ENCODE measurements at regions not wholly inside any gene's neighbourhood (a gene's known extent, or its start where the extent isn't known, plus 50 kb on each side); places are given as distances from the start of the nearest gene placed in this dataset.

DNA sequence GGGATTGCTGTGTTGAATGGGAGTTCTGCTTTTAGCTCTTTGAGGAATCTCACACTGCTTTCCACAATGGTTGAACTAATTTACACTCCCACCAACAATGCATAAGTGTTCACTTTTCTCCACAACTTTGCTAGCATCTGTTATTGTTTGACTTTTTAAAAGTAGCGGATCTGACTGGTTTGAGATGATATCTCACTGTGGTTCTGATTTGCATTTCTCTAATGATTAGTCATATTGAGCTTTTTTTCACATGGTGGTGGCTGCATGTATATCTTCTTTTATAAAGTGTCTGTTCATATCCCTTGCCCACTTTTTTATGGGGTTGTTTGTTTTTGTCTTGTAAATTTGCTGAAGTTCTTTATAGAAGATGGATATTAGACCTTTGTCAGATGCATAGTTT, 588.3 kb upstream of the ADGRB3 start:
- no peak for DNase-seq
- Mint-ChIP-seq H3K4me3 (no peak overlapping the region), H3K27me3 (ENCODE audit: low read depth in 3 of 3) (no peaks in the 10 kb centered on the region), H3K9me3 (peaks cover 2 to 50% (median 25%) of the 10 kb centered on the region in 6 donors), H3K27ac (no peak overlapping the region), H3K4me1 (no peaks in the 10 kb centered on the region), H3K36me3 (no peaks in the 10 kb centered on the region)

DNA sequence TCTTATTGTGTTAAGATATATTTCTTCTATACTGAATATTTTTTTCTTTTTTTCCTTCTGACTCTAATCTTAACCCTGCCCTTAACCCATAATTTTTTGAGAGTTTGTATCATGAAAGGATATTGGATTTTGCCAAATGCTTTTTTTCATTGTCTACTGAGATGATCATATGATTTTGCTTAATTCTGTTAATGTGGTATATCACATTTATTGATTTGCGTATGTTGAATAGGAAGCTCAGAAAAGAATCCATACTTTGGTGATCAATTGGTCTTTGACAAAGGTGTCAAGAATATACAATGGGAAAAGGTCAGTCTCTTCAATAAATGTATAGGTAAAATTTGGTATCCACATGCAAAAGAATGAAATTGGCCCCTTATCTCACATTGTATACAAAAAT, 588.8 kb upstream of the ADGRB3 start:
- DNase-seq = no peak
- H3K9me3 Mint-ChIP-seq = peaks cover 2 to 48% (median 25%) of the 10 kb centered on the region in 6 donors
- no peak overlapping the region for H3K27ac Mint-ChIP-seq
- no peaks in the 10 kb centered on the region for H3K36me3 Mint-ChIP-seq
- no peak overlapping the region for H3K4me3 Mint-ChIP-seq
- no peaks in the 10 kb centered on the region for H3K27me3 Mint-ChIP-seq (ENCODE audit: low read depth in 3 of 3)
- no peaks in the 10 kb centered on the region for H3K4me1 Mint-ChIP-seq

DNA sequence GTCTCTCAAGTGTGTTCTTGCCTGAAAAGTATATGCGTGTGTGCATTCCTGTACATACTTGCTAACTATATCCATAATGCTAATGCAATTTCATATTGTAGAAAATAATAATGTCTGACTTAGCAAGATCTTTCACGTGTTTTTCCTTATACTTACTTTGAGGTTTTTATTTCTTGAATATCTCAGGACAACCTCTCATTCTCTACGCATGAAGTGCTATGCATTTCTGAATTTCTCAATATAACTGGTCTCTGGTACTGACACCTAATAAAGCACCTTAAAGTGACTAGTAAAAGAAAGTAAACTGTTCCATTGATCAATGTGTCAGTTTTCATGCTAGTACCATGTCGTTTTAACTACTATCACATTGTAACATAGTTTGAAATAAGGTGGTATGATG, 589.9 kb upstream of the ADGRB3 start:
- Mint-ChIP-seq H3K4me3 (no peak overlapping the region), H3K27ac (no peak overlapping the region), H3K9me3 (peaks cover 5 to 53% (median 27%) of the 10 kb centered on the region in 6 donors), H3K27me3 (ENCODE audit: low read depth in 3 of 3) (no peaks in the 10 kb centered on the region), H3K36me3 (peaks cover 0 to 3% (median 0%) of the 10 kb centered on the region in 3 donors), H3K4me1 (peaks cover 0 to 3% of the 10 kb centered on the region in 2 donors)
- no peak for DNase-seq

DNA sequence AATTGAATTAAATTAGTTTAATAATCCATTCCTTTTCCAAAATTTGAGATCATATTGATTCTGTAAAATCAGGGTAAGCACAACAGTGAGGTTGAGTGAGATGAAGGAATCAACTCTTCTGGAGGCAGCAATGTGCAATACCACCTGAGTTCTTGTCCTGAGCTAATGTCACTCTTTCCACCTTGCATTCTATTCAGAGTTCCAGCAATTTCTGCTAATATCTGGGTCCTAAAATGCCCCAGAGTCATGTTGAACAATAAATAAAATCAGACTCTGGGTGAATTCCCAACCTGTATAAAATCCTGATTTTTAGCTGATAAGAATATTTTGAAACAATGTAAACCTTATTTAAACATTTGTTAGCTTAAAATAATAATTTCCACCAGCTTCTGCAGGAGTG, 590.8 kb upstream of the ADGRB3 start:
- Mint-ChIP-seq H3K4me1 (peaks cover 0 to 4% of the 10 kb centered on the region in 2 donors), H3K27me3 (ENCODE audit: low read depth in 3 of 3) (no peaks in the 10 kb centered on the region), H3K36me3 (peaks cover 0 to 5% (median 0%) of the 10 kb centered on the region in 3 donors), H3K27ac (no peak overlapping the region), H3K9me3 (peaks cover 10 to 52% (median 33%) of the 10 kb centered on the region in 6 donors), H3K4me3 (no peak overlapping the region)
- no peak for DNase-seq

DNA sequence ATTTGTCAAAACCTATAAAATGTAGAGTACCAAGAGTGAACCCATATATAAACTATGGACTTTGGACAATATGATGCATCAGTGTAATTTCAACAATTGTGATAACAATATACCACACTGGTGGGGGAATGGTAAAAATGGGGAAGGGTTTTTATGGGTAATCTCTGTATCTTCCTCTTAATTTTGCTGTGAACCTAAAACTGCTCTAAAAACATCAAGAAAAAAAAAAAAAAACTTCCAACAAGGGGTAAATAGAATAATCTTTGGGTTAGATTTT, 592.0 kb upstream of the ADGRB3 start:
- Mint-ChIP-seq H3K36me3 (peaks cover 0 to 5% (median 0%) of the 10 kb centered on the region in 3 donors), H3K27me3 (ENCODE audit: low read depth in 3 of 3) (no peaks in the 10 kb centered on the region), H3K27ac (no peak overlapping the region), H3K9me3 (peaks cover 10 to 51% (median 32%) of the 10 kb centered on the region in 6 donors), H3K4me3 (no peak overlapping the region), H3K4me1 (peaks cover 0 to 4% of the 10 kb centered on the region in 2 donors)
- no peak for DNase-seq

DNA sequence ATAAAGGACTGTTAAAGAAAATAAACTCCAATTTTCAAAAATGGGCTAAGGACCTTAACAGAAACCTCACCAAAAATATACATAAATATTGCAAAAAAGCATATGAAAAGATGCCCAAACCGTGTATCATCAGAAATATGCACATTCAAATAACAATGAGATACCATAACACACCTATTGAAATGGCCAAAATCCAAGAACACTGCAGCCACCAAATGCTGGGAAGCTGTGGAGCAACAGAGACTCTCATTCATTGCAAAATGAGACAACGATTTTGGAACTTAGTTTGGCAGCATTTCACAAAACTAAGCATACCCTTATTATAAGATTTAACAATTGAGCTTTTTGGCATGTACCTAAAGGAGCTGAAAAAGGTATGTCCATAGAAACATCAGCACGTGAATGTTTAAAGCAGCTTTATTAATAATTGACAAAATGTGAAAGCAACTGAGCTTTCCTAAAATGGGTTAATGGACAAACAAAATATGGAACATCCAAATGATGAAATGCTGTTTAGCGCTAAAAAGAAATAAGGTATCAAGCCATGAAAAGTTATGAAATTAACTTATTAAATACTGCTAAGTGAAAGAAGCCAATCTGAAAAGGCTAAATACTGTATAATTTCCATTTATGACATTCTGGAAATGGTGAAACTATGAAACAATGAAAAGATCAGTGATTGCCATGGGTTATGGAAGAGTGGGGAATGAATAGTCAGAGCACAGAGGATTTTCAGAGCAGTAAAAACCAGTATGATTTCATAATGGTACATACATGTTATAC, 592.6 kb upstream of the ADGRB3 start:
- peaks cover 0 to 4% of the 10 kb centered on the region in 2 donors for H3K4me1 Mint-ChIP-seq
- no peak overlapping the region for H3K27ac Mint-ChIP-seq
- no peaks in the 10 kb centered on the region for H3K27me3 Mint-ChIP-seq (ENCODE audit: low read depth in 3 of 3)
- no peak for DNase-seq
- H3K36me3 Mint-ChIP-seq = peaks cover 0 to 5% (median 0%) of the 10 kb centered on the region in 3 donors
- peaks cover 12 to 51% (median 30%) of the 10 kb centered on the region in 6 donors for H3K9me3 Mint-ChIP-seq
- no peak overlapping the region for H3K4me3 Mint-ChIP-seq

DNA sequence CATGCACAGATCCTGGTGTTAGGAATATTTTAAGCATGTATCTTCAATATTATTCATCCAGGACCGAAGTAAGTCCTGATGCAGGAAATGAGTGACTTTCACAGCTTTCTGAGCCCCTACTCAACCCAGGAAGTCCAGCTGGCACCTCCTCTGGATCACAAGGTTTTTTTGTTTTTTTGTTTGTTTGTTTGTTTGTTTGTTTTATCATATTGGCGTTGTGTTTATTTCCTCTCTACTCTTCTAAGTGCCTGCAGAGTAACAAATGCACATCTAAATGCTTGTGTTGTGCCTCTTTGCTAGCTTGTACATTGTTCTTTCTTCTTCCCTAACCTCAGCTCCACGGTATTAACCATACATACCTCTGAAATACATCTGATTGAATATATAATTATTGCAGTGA, 594.3 kb upstream of the ADGRB3 start:
- Mint-ChIP-seq H3K36me3 (peaks cover 0 to 5% (median 0%) of the 10 kb centered on the region in 3 donors), H3K9me3 (peaks cover 5 to 35% (median 24%) of the 10 kb centered on the region in 6 donors), H3K27ac (no peak overlapping the region), H3K4me3 (peak overlapping the region in 1 of 5 donors; percentile 27), H3K4me1 (peaks cover 0 to 4% of the 10 kb centered on the region in 2 donors), H3K27me3 (ENCODE audit: low read depth in 3 of 3) (no peaks in the 10 kb centered on the region)
- no peak for DNase-seq

DNA sequence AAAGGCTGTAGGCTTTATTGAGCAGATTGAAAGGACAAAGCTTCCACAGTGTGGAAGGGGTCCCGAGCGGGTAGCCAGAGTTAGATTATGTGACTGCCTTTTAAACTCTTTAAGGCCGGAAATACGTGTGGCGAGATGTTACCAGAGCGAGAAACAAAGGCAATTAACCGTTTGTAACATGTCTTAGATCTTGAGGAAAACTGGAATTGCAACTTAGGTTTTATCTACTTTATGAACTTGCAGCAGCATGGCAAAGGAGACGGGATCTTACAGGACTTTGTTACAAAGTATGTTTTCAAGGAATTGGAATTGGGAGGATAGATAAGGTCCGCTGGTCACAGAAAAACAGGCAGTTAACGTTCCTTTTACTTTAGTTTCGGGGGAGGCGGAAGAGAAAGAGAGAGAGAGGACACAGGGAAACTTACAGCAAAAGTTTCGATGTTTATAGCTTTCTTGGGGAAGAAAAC, 594.7 kb upstream of the ADGRB3 start:
- Mint-ChIP-seq H3K4me3 (peak overlapping the region in 1 of 5 donors; percentile 27), H3K4me1 (peaks cover 0 to 4% of the 10 kb centered on the region in 2 donors), H3K27me3 (ENCODE audit: low read depth in 3 of 3) (no peaks in the 10 kb centered on the region), H3K9me3 (peaks cover 5 to 33% (median 25%) of the 10 kb centered on the region in 6 donors), H3K36me3 (peaks cover 0 to 5% (median 0%) of the 10 kb centered on the region in 3 donors), H3K27ac (no peak overlapping the region)
- no peak for DNase-seq

DNA sequence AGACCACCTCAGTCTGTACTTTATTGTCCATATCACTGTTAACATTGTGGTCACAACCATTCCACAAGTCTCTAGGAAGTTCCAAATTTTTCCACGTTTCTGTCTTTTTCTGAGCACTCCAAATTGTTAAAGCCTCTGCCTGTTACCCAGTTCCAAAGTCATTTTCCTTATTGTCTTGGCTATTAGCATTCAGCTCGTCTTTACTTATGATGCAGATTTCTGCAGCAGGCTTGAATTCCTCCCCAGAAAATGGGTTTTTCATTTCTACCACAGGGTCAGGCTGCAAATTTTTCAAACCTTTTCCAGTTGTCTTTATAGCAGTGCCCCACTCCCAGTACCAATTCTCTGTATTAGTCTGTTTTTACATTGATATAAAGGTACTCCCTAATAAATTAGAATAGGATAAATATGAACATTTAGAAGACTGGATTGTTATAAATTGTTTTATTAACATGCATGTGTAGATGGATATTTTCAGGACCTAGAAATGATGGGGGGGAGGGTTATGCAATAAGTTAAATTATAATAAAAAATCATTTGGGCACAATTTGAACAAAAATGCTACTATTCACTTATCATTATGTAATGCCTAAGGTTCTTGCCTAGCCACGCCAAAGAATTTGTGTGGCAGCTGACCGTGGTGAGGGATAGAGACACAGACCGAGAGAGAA, 595.3 kb upstream of the ADGRB3 start:
- no peak overlapping the region for H3K27ac Mint-ChIP-seq
- no peaks in the 10 kb centered on the region for H3K27me3 Mint-ChIP-seq (ENCODE audit: low read depth in 3 of 3)
- H3K9me3 Mint-ChIP-seq = peaks cover 5 to 30% (median 26%) of the 10 kb centered on the region in 6 donors
- H3K4me3 Mint-ChIP-seq = no peak overlapping the region
- no peak for DNase-seq
- peaks cover 0 to 5% (median 0%) of the 10 kb centered on the region in 3 donors for H3K36me3 Mint-ChIP-seq
- peaks cover 0 to 4% of the 10 kb centered on the region in 2 donors for H3K4me1 Mint-ChIP-seq

DNA sequence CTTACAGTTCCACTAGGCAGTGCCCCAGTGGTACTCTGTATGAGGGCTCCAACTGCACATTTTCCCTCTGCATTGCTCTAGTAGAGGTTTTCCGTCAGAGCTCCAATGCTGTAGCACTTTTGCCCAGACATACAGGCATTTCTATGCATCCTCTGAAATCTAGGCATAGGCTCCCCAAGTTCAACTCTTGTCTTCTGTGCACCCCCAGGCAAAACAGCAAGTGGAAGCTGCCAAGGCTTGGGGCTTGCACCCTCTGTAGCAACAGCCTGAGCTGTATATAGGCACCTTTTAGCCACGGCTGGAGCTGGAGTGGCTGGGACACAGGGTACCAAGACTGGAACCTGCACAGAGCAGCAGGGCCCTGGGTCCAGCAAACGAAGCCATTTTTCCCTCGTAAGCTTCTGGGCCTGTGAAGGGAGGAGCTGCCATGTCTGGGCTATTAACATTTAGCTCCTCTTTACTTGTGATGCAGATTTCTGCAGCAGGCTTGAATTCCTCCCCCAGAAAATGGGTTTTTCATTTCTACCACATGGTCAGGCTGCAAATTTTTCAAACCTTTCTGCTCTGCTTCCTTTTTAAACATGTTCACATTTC, 596.2 kb upstream of the ADGRB3 start:
- DNase-seq = no peak
- Mint-ChIP-seq H3K4me3 (no peak overlapping the region), H3K27me3 (ENCODE audit: low read depth in 3 of 3) (no peaks in the 10 kb centered on the region), H3K9me3 (peaks cover 5 to 30% (median 27%) of the 10 kb centered on the region in 6 donors), H3K4me1 (peaks cover 0 to 4% of the 10 kb centered on the region in 2 donors), H3K36me3 (peaks cover 0 to 5% (median 0%) of the 10 kb centered on the region in 3 donors), H3K27ac (no peak overlapping the region)

DNA sequence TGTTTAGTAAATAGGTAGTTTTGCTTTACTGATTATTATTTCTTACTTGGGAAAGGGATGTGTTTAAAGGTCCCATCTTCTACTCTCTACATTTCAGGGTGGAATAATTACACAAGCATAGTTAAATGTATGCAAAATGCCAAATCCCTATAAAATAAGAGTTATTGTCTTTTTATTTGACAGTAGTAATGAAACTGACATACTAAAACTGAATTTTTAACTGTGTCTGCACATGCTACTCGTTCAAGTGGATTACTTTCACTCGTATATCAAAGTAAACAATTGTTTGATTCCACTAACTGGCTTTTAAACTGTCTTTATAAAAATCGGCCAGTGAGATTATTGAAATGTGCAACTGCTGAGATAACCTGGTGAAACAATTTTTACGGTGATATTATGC, 602.9 kb upstream of the ADGRB3 start:
- H3K36me3 Mint-ChIP-seq = peaks cover 0 to 4% (median 0%) of the 10 kb centered on the region in 3 donors
- no peak for DNase-seq
- H3K27ac Mint-ChIP-seq = no peak overlapping the region
- peaks cover 16 to 30% (median 22%) of the 10 kb centered on the region in 6 donors for H3K9me3 Mint-ChIP-seq
- no peaks in the 10 kb centered on the region for H3K4me1 Mint-ChIP-seq
- H3K4me3 Mint-ChIP-seq = no peak overlapping the region
- H3K27me3 Mint-ChIP-seq (ENCODE audit: low read depth in 3 of 3) = peaks cover 0 to 1% (median 0%) of the 10 kb centered on the region in 3 donors

DNA sequence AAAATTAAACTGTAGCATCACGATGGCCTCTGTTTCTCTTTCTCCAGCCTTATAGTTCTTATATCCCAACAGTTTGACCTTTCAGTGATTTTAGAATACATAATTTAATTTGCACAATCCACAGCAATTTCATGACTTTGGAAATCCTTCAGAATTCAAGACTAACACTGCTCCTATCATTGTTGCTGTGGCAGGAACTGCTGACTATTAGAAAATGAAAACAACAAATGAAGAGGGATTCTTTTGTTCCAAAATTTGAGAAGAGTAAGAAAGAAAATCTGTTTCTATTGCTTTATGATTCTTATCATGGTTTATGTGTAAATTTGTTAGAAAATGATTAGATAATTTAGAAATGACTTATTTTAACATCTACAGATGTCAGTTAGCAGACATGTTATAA, 604.0 kb upstream of the ADGRB3 start:
- Mint-ChIP-seq H3K9me3 (peaks cover 14 to 30% (median 22%) of the 10 kb centered on the region in 6 donors), H3K27me3 (ENCODE audit: low read depth in 3 of 3) (peaks cover 0 to 1% (median 0%) of the 10 kb centered on the region in 3 donors), H3K27ac (no peak overlapping the region), H3K36me3 (peaks cover 0 to 4% (median 0%) of the 10 kb centered on the region in 3 donors), H3K4me1 (no peaks in the 10 kb centered on the region), H3K4me3 (no peak overlapping the region)
- no peak for DNase-seq

DNA sequence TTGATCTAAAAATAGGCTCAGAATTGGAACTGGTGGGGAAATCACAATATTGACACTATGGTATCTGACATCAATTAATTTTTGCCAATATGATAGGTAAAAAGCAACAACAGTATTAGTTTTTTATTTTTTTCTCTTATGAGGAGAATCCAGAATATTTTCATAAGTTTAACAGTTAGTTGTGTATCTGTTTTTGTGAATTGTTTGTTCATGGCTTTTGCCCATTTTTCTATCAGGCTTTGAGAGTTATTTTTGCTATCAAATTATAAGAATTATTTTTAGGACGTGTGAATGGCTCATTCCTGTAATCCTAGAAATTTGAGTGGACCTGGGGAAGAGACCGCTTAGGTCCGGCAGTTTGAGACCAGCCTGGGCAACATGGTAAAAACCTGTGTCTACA, 608.6 kb upstream of the ADGRB3 start:
- Mint-ChIP-seq H3K36me3 (peaks cover 0 to 4% (median 0%) of the 10 kb centered on the region in 3 donors), H3K4me1 (no peaks in the 10 kb centered on the region), H3K27me3 (ENCODE audit: low read depth in 3 of 3) (peaks cover 0 to 2% (median 0%) of the 10 kb centered on the region in 3 donors), H3K9me3 (peaks cover 11 to 46% (median 34%) of the 10 kb centered on the region in 6 donors), H3K4me3 (no peak overlapping the region), H3K27ac (no peak overlapping the region)
- DNase-seq = no peak

DNA sequence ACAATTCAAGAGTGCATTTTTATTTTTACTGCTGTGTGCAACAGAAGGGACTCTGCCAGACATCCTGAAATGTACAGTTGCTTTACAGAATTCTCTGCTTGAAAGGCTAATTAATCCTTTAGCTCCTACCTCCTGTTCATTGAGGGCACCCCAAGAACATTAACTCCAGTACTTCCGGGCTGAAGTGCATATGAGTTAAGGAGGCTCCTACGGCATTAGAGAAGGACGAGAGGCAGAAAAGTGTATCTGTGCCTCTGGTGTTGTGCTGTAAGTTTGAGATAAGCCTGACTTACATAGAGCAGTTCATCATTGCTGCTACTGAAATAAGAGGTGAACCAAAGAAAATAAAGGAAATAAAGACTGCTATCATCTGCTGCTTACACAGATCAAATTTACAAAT, 609.3 kb upstream of the ADGRB3 start:
- H3K4me1 Mint-ChIP-seq = no peaks in the 10 kb centered on the region
- peaks cover 11 to 49% (median 38%) of the 10 kb centered on the region in 6 donors for H3K9me3 Mint-ChIP-seq
- H3K27ac Mint-ChIP-seq = no peak overlapping the region
- peaks cover 0 to 2% (median 0%) of the 10 kb centered on the region in 3 donors for H3K27me3 Mint-ChIP-seq (ENCODE audit: low read depth in 3 of 3)
- DNase-seq = no peak
- H3K36me3 Mint-ChIP-seq = peaks cover 0 to 4% (median 0%) of the 10 kb centered on the region in 3 donors
- no peak overlapping the region for H3K4me3 Mint-ChIP-seq
